ENCODE measurements at regions not wholly inside any gene's neighbourhood (a gene's known extent, or its start where the extent isn't known, plus 50 kb on each side); places are given as distances from the start of the nearest gene placed in this dataset.

GRCh38 chr7:56290548-56290947 lies 174.3 kb upstream of the NUPR2 start:
- TF ChIP-seq REST (IDR thresholded peaks at IDR 0.05; ENCODE audit: unreplicated experiment), result no peak
- no peak for TF ChIP-seq POLR2AphosphoS5 (IDR thresholded peaks at IDR 0.05; ENCODE audit: low read depth)
